ENCODE measurements at regions not wholly inside any gene's neighbourhood (a gene's known extent, or its start where the extent isn't known, plus 50 kb on each side); places are given as distances from the start of the nearest gene placed in this dataset.
"Not testable (repeated sequence)": the region's sequence is repeated elsewhere in the genome, so short reads cannot be mapped to it uniquely, and the experiment has no call there.

- Mint-ChIP-seq H3K27ac (ENCODE audit: unreplicated experiment) (no peak overlapping the region), H3K4me3 (ENCODE audit: low read depth, unreplicated experiment) (no peak overlapping the region), H3K9me3 (ENCODE audit: low read depth, unreplicated experiment) (peaks cover 3% of the 10 kb centered on the region), H3K4me1 (ENCODE audit: low read depth, unreplicated experiment) (no peaks in the 10 kb centered on the region), H3K27me3 (ENCODE audit: unreplicated experiment) (no peaks in the 10 kb centered on the region), H3K36me3 (ENCODE audit: insufficient read depth, unreplicated experiment) (no peaks in the 10 kb centered on the region)
- CTCF ChIA-PET = no interaction called here
- TF ChIP-seq, protein P1, sequence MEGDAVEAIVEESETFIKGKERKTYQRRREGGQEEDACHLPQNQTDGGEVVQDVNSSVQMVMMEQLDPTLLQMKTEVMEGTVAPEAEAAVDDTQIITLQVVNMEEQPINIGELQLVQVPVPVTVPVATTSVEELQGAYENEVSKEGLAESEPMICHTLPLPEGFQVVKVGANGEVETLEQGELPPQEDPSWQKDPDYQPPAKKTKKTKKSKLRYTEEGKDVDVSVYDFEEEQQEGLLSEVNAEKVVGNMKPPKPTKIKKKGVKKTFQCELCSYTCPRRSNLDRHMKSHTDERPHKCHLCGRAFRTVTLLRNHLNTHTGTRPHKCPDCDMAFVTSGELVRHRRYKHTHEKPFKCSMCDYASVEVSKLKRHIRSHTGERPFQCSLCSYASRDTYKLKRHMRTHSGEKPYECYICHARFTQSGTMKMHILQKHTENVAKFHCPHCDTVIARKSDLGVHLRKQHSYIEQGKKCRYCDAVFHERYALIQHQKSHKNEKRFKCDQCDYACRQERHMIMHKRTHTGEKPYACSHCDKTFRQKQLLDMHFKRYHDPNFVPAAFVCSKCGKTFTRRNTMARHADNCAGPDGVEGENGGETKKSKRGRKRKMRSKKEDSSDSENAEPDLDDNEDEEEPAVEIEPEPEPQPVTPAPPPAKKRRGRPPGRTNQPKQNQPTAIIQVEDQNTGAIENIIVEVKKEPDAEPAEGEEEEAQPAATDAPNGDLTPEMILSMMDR (IDR thresholded peaks at IDR 0.05; ENCODE audit: unreplicated experiment) = no peak
- intact Hi-C loops (cut with micrococcal nuclease; ENCODE audit: unreplicated experiment) = no loop called here
- BruUV-seq (replicated peaks) = no TSS peak
- DNase-seq = no peak
Measured at GRCh38 chr15:23866832-23867231, 179.7 kb upstream of the NDN start.

DNA sequence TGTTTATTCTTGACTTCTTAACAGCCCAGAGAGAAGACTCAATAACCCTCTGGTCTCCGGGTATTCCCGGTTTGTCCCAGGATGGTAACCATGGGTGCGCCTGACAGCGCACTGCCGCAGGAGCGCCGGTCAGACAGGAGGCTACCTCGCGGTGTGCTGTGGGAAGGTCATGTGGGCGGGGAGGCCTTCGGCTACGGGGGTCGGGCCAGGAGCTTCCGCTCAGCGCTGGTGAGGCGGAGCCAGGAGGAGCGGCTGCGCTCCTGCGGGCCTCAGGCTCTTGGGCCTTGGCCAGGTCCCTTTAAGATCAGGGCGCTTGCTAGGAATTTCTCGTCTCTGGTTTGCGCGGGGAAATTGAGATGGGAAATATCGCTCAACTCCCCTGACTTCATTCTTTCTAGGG, 182.3 kb upstream of the NDN start:
- no peak for DNase-seq

DNA sequence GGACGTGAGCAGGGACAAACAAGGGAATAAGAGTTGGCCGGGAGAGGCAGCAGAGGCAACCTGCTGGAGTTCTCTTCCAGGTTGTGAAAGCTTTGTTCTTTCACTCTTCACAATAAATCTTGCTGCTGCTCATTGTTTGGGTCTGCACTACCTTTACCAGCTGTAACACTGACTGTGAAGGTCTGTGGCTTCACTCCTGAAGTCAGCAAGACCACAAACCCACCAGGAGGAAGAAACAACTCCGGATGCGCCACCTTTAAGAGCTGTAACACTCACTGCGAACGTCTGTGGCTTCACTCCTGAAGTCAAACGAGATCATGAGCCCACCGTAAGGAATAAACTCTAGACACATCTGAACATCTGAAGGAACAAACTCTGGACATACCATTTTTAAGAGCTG, 186.5 kb upstream of the NDN start:
- H3K27me3 Mint-ChIP-seq (ENCODE audit: unreplicated experiment); intact Hi-C loops (cut with micrococcal nuclease; ENCODE audit: unreplicated experiment); H3K27ac Mint-ChIP-seq (ENCODE audit: unreplicated experiment); H3K36me3 Mint-ChIP-seq (ENCODE audit: insufficient read depth, unreplicated experiment); H3K4me3 Mint-ChIP-seq (ENCODE audit: low read depth, unreplicated experiment); H3K4me1 Mint-ChIP-seq (ENCODE audit: low read depth, unreplicated experiment); H3K9me3 Mint-ChIP-seq (ENCODE audit: low read depth, unreplicated experiment); BruUV-seq (replicated peaks); DNase-seq: not testable (repeated sequence)
- CTCF ChIA-PET = interaction anchor here (0.6 kb wide), 1 partner anchor 219 kb away, joined by 3 read pairs; no protein-coding TSS in a partner anchor

More for the DNA sequence above, 182.3 kb upstream of the NDN start:
- no peaks in the 10 kb centered on the region for H3K4me1 Mint-ChIP-seq (ENCODE audit: low read depth, unreplicated experiment)
- no peaks in the 10 kb centered on the region for H3K36me3 Mint-ChIP-seq (ENCODE audit: insufficient read depth, unreplicated experiment)
- CTCF ChIA-PET = no interaction called here
- no peak overlapping the region for H3K4me3 Mint-ChIP-seq (ENCODE audit: low read depth, unreplicated experiment)
- intact Hi-C loops (cut with micrococcal nuclease; ENCODE audit: unreplicated experiment) = no loop called here
- H3K9me3 Mint-ChIP-seq (ENCODE audit: low read depth, unreplicated experiment) = no peaks in the 10 kb centered on the region
- BruUV-seq (replicated peaks) = no TSS peak
- H3K27me3 Mint-ChIP-seq (ENCODE audit: unreplicated experiment) = no peaks in the 10 kb centered on the region
- TF ChIP-seq, protein P1 (IDR thresholded peaks at IDR 0.05; ENCODE audit: unreplicated experiment) = no peak
- H3K27ac Mint-ChIP-seq (ENCODE audit: unreplicated experiment) = no peak overlapping the region

GRCh38 chr15:23877502-23878412, 190.7 kb upstream of the NDN start:
- TF ChIP-seq, protein P1 (IDR thresholded peaks at IDR 0.05; ENCODE audit: unreplicated experiment) = no peak
- Mint-ChIP-seq H3K4me1 (ENCODE audit: low read depth, unreplicated experiment) (no peaks in the 10 kb centered on the region), H3K27ac (ENCODE audit: unreplicated experiment) (no peak overlapping the region), H3K27me3 (ENCODE audit: unreplicated experiment) (no peaks in the 10 kb centered on the region), H3K4me3 (ENCODE audit: low read depth, unreplicated experiment) (no peak overlapping the region), H3K36me3 (ENCODE audit: insufficient read depth, unreplicated experiment) (no peaks in the 10 kb centered on the region), H3K9me3 (ENCODE audit: low read depth, unreplicated experiment) (peaks cover 3% of the 10 kb centered on the region)
- intact Hi-C loops (cut with micrococcal nuclease; ENCODE audit: unreplicated experiment) = no loop called here
- no peak for DNase-seq
- CTCF ChIA-PET = no interaction called here
- no TSS peak for BruUV-seq (replicated peaks)

GRCh38 chr15:23881291-23881690, 194.2 kb upstream of the NDN start:
- no peak for DNase-seq
- TF ChIP-seq, protein P1 (IDR thresholded peaks at IDR 0.05; ENCODE audit: unreplicated experiment) = no peak
- Mint-ChIP-seq H3K27ac (ENCODE audit: unreplicated experiment) (no peak overlapping the region), H3K27me3 (ENCODE audit: unreplicated experiment) (no peaks in the 10 kb centered on the region), H3K4me3 (ENCODE audit: low read depth, unreplicated experiment) (no peak overlapping the region), H3K9me3 (ENCODE audit: low read depth, unreplicated experiment) (peaks cover 3% of the 10 kb centered on the region), H3K4me1 (ENCODE audit: low read depth, unreplicated experiment) (no peaks in the 10 kb centered on the region), H3K36me3 (ENCODE audit: insufficient read depth, unreplicated experiment) (no peaks in the 10 kb centered on the region)
- CTCF ChIA-PET = no interaction called here
- intact Hi-C loops (cut with micrococcal nuclease; ENCODE audit: unreplicated experiment) = no loop called here
- BruUV-seq (replicated peaks) = no TSS peak

All from Calu3 (cell line).